ENCODE measurements at regions not wholly inside any gene's neighbourhood (a gene's known extent, or its start where the extent isn't known, plus 50 kb on each side); places are given as distances from the start of the nearest gene placed in this dataset.

- Histone ChIP-seq H3K36me3 (no peaks in the 10 kb centered on the region), H3K27me3 (replicated peaks; ENCODE audit: insufficient read depth) (no peaks in the 10 kb centered on the region), H3K4me3 (no peak overlapping the region), H3K27ac (no peak overlapping the region), H3K9me3 (no peaks in the 10 kb centered on the region), H3K4me1 (replicated peaks) (no peaks in the 10 kb centered on the region)
- TF ChIP-seq CTCF (IDR thresholded peaks at IDR 0.05) (no peak), POLR2A (IDR thresholded peaks at IDR 0.05) (no peak), POLR2AphosphoS5 (IDR thresholded peaks at IDR 0.05) (no peak)
- DNase-seq (ENCODE audit: low spot score) = no peak
- WGBS = 93% methylated on average over 26 of the region's 33 CpGs
- intact Hi-C loops (cut with DNase I) = no loop called here
Measured at GRCh38 chr6:165001502-165002157, 307.8 kb downstream of the C6orf118 start.

GRCh38 chr6:164998297-164998696, 311.1 kb downstream of the C6orf118 start:
- WGBS = 86% methylated on average over 8 of the region's 8 CpGs
- Histone ChIP-seq H3K27me3 (replicated peaks; ENCODE audit: insufficient read depth) (no peaks in the 10 kb centered on the region), H3K4me3 (no peak overlapping the region), H3K4me1 (replicated peaks) (no peaks in the 10 kb centered on the region), H3K27ac (no peak overlapping the region), H3K9me3 (no peaks in the 10 kb centered on the region), H3K36me3 (no peaks in the 10 kb centered on the region)
- TF ChIP-seq POLR2AphosphoS5 (IDR thresholded peaks at IDR 0.05) = no peak
- TF ChIP-seq POLR2A (IDR thresholded peaks at IDR 0.05) = no peak
- no peak for TF ChIP-seq CTCF (IDR thresholded peaks at IDR 0.05)
- DNase-seq (ENCODE audit: low spot score) = no peak
- intact Hi-C loops (cut with DNase I) = no loop called here

- Histone ChIP-seq H3K4me3 (no peak overlapping the region), H3K9me3 (no peaks in the 10 kb centered on the region), H3K36me3 (no peaks in the 10 kb centered on the region), H3K4me1 (replicated peaks) (no peaks in the 10 kb centered on the region), H3K27me3 (replicated peaks; ENCODE audit: insufficient read depth) (no peaks in the 10 kb centered on the region), H3K27ac (no peak overlapping the region)
- intact Hi-C loops (cut with DNase I) = no loop called here
- TF ChIP-seq CTCF (IDR thresholded peaks at IDR 0.05) (no peak), POLR2AphosphoS5 (IDR thresholded peaks at IDR 0.05) (no peak), POLR2A (IDR thresholded peaks at IDR 0.05) (no peak)
- DNase-seq (ENCODE audit: low spot score) = no peak
- 15% methylated on average over 6 of the region's 6 CpGs for WGBS
Measured at GRCh38 chr6:164996838-164997237, 312.6 kb downstream of the C6orf118 start.

GRCh38 chr6:164991573-164991972, 317.8 kb downstream of the C6orf118 start:
- WGBS = 67% methylated on average over 2 of the region's 2 CpGs
- H3K27ac ChIP-seq = no peak overlapping the region
- no peak overlapping the region for H3K4me3 ChIP-seq
- no peak for DNase-seq (ENCODE audit: low spot score)
- H3K9me3 ChIP-seq = no peaks in the 10 kb centered on the region
- H3K4me1 ChIP-seq (replicated peaks) = no peaks in the 10 kb centered on the region
- H3K36me3 ChIP-seq = no peaks in the 10 kb centered on the region
- no peaks in the 10 kb centered on the region for H3K27me3 ChIP-seq (replicated peaks; ENCODE audit: insufficient read depth)
- intact Hi-C loops (cut with DNase I) = no loop called here
- TF ChIP-seq POLR2A (IDR thresholded peaks at IDR 0.05) (no peak), POLR2AphosphoS5 (IDR thresholded peaks at IDR 0.05) (no peak), CTCF (IDR thresholded peaks at IDR 0.05) (no peak)

- no peak overlapping the region for H3K27ac ChIP-seq
- H3K27me3 ChIP-seq (replicated peaks; ENCODE audit: insufficient read depth) = no peaks in the 10 kb centered on the region
- intact Hi-C loops (cut with DNase I) = no loop called here
- no peak for DNase-seq (ENCODE audit: low spot score)
- H3K4me3 ChIP-seq = no peak overlapping the region
- TF ChIP-seq CTCF (IDR thresholded peaks at IDR 0.05) = no peak
- TF ChIP-seq POLR2A (IDR thresholded peaks at IDR 0.05) = no peak
- TF ChIP-seq POLR2AphosphoS5 (IDR thresholded peaks at IDR 0.05) = no peak
- H3K4me1 ChIP-seq (replicated peaks) = no peaks in the 10 kb centered on the region
- no peaks in the 10 kb centered on the region for H3K9me3 ChIP-seq
- WGBS = 33% methylated on average over 2 of the region's 2 CpGs
- H3K36me3 ChIP-seq = no peaks in the 10 kb centered on the region
Measured at GRCh38 chr6:164990901-164991300, 318.5 kb downstream of the C6orf118 start.
